K562 (cell line): ENCODE measurements at regions not wholly inside any gene's neighbourhood (a gene's known extent, or its start where the extent isn't known, plus 50 kb on each side); places are given as distances from the start of the nearest gene placed in this dataset.

Experiments used
- ATAC-seq: fragments of 200-7000 bp; cut with Tn5 transposase; 3 replicates; pipeline ENCODE4 v1.9.1; 2020; ENCODE audit warnings: moderate library complexity
- BruUV-seq: library from RNA; stranded (reverse); fragments of 400-500 nt; replicated peaks from 2 replicates; lab custom pipeline; 2021; lab: Mats Ljungman, UMichigan
- CTCF ChIA-PET: fragments of 300-600 bp; formaldehyde crosslinking; extraction: SDS; loops from one replicate; lab custom pipeline; 2021; ENCODE audit warnings: low intra/inter-chr PET ratio; lab: Yijun Ruan, JAX
- POLR2A ChIA-PET: fragments of 300-600, 350-650 bp; sonication (Branson Sonifier 250); formaldehyde crosslinking; extraction: SDS; loops from one replicate; lab custom pipeline; 2021; ENCODE audit warnings: antibody characterized with exemption, inconsistent platforms; lab: Yijun Ruan, JAX
- DNase-seq, 4 experiments: peaks; one replicate each; pipeline versions ENCODE4 v3.0.0 to v3.0.0-alpha.2; 2011 to 2018; ENCODE audit warnings: low spot score in 3 of 4, mixed read lengths in 3 of 4; ENCODE audit errors: extremely low read depth in 1 of 4
- FAIRE-seq: peaks from 2 replicates; lab custom pipeline; 2011; peaks lifted over from hg19 to GRCh38; lab: Jason Lieb, UNC
- H2AFZ ChIP-seq: 2 replicates; pipeline ENCODE4 v1.6.0; 2011; ENCODE audit warnings: low read depth, low read length, control low read depth, inconsistent platforms
- H3K27ac ChIP-seq: fragments of 200-600 bp; 3 replicates; pipeline ENCODE4 v1.8.0; 2011; ENCODE audit warnings: low read depth, mild to moderate bottlenecking, control low read depth, inconsistent platforms, low read length, moderate library complexity, mixed read lengths; ENCODE audit errors: extremely low read depth
- H3K27me3 ChIP-seq, 2 experiments: fragments of 300-600 bp in 1 of 2; 2 replicates in 1 of 2; 3 replicates in 1 of 2; pipeline versions ENCODE4 v1.6.0 to v1.8.0; 2011; ENCODE audit warnings: inconsistent platforms in 2 of 2, low read length in 2 of 2, mild to moderate bottlenecking in 1 of 2, mixed read lengths in 1 of 2, moderate library complexity in 1 of 2; ENCODE audit not compliant: control insufficient read depth in 2 of 2, insufficient read depth in 2 of 2
- H3K36me3 ChIP-seq: fragments of 300-600 bp; 3 replicates; pipeline ENCODE4 v1.8.0; 2011; ENCODE audit warnings: mild to moderate bottlenecking, low read length, inconsistent platforms; ENCODE audit not compliant: control insufficient read depth, insufficient read depth
- H3K4me1 ChIP-seq, 2 experiments: fragments of 200-600 bp in 1 of 2; replicated peaks in 1 of 2; 2 replicates in 1 of 2; 3 replicates in 1 of 2; pipeline versions ENCODE4 v1.5.1 to v1.8.0; 2011; ENCODE audit warnings: inconsistent platforms in 2 of 2, low read length in 2 of 2, mild to moderate bottlenecking in 1 of 2, mixed read lengths in 1 of 2, moderate library complexity in 1 of 2; ENCODE audit not compliant: control insufficient read depth in 2 of 2, insufficient read depth in 2 of 2
- H3K4me2 ChIP-seq: 2 replicates; pipeline ENCODE4 v1.6.1; 2011; ENCODE audit warnings: low read length, control low read depth, inconsistent platforms, mixed read lengths; ENCODE audit not compliant: insufficient read depth
- H3K4me3 ChIP-seq: fragments of 200-600 bp; sonication (generic), shearing (Covaris generic); 2 replicates; pipeline ENCODE4 v1.5.1; 2016; ENCODE audit warnings: control low read depth, inconsistent platforms
- H3K79me2 ChIP-seq: fragments of 200-600 bp; 3 replicates; pipeline ENCODE4 v1.8.0; 2011; ENCODE audit warnings: low read length, inconsistent platforms; ENCODE audit not compliant: control insufficient read depth, insufficient read depth
- H3K9ac ChIP-seq, 2 experiments: 2 replicates each; pipeline versions ENCODE4 v1.6.0 to v1.6.1; 2011; ENCODE audit warnings: low read depth in 2 of 2, low read length in 2 of 2, control low read depth in 1 of 2, inconsistent platforms in 1 of 2, mild to moderate bottlenecking in 1 of 2, mixed read lengths in 1 of 2; ENCODE audit not compliant: insufficient read depth in 1 of 2
- H3K9me1 ChIP-seq: one replicate; pipeline ENCODE4 v1.6.0; 2011; ENCODE audit warnings: inconsistent platforms, mild to moderate bottlenecking, low read length, moderate library complexity; ENCODE audit not compliant: control insufficient read depth, insufficient read depth
- H3K9me3 ChIP-seq: replicated peaks from 2 replicates; pipeline ENCODE4 v1.5.1; 2011; ENCODE audit warnings: low read depth, low read length, inconsistent platforms; ENCODE audit not compliant: control insufficient read depth, insufficient read depth
- H4K20me1 ChIP-seq: replicated peaks from 2 replicates; pipeline ENCODE4 v1.6.1; 2011; ENCODE audit warnings: low read length, inconsistent platforms, mixed read lengths; ENCODE audit not compliant: control insufficient read depth, insufficient read depth
- AFF1 ChIP-seq, 2 experiments: fragments of 450-650 bp; IDR thresholded peaks; 2 replicates each; pipeline ENCODE4 v1.6.1; 2018; ENCODE audit warnings: mild to moderate bottlenecking in 2 of 2, low read depth in 1 of 2; ENCODE audit not compliant: partially characterized antibody in 2 of 2
- DEAF1 ChIP-seq: fragments of 450-650 bp; formaldehyde crosslinking; IDR thresholded peaks from 2 replicates; pipeline ENCODE4 v1.4.0; 2020; ENCODE audit warnings: mild to moderate bottlenecking, moderate library complexity
- HDAC3 ChIP-seq: fragments of 450-650 bp; IDR thresholded peaks from 2 replicates; pipeline ENCODE4 v1.6.1; 2018; ENCODE audit warnings: borderline replicate concordance, mild to moderate bottlenecking, moderate library complexity; ENCODE audit not compliant: partially characterized antibody
- HMG20B ChIP-seq: fragments of 250-450 bp; sonication (Bioruptor Pico); IDR thresholded peaks from 2 replicates; pipeline ENCODE4 v1.5.0; 2021; ENCODE audit warnings: mild to moderate bottlenecking
- JUND ChIP-seq, 2 experiments: IDR thresholded peaks; 2 replicates in 1 of 2; 3 replicates in 1 of 2; pipeline ENCODE4 v1.6.1; 2011; ENCODE audit warnings: borderline replicate concordance in 2 of 2, low read depth in 2 of 2, low read length in 2 of 2, improper control_type of control experiment in 1 of 2, missing biosample characterization in 1 of 2, missing genetic modification characterization in 1 of 2, missing genetic modification reagents in 1 of 2
- RAD21 ChIP-seq, 2 experiments: fragments of 250-450 bp in 1 of 2; fragments of 450-650 bp in 1 of 2; sonication (Bioruptor Pico) in 1 of 2; formaldehyde crosslinking in 1 of 2; IDR thresholded peaks in 1 of 2; conservative IDR thresholded peaks in 1 of 2; 2 replicates each; pipeline versions ENCODE4 v1.4.0 to v1.8.0; 2020 to 2022; ENCODE audit warnings: mild to moderate bottlenecking in 2 of 2, moderate library complexity in 1 of 2
- SMAD3 ChIP-seq: fragments of 450-650 bp; formaldehyde crosslinking; conservative IDR thresholded peaks from 2 replicates; pipeline ENCODE4 v1.4.0; 2020; ENCODE audit warnings: mild to moderate bottlenecking
- TCF15 ChIP-seq: fragments of 250-450 bp; sonication (Bioruptor Pico); IDR thresholded peaks from 2 replicates; pipeline ENCODE4 v1.8.0; 2022; ENCODE audit warnings: moderate library complexity, mild to moderate bottlenecking, inconsistent platforms
- ZBTB17 ChIP-seq: fragments of 450-650 bp; formaldehyde crosslinking; IDR thresholded peaks from 2 replicates; pipeline ENCODE4 v1.4.0; 2020; ENCODE audit warnings: mild to moderate bottlenecking
- ZFX ChIP-seq: sonication (generic); formaldehyde crosslinking; IDR thresholded peaks from 2 replicates; pipeline ENCODE4 v1.8.0; 2022; ENCODE audit warnings: mild to moderate bottlenecking, missing genetic modification reagents, moderate library complexity
- ZNF197 ChIP-seq: fragments of 200-800 bp; sonication (Bioruptor generic); IDR thresholded peaks from 2 replicates; pipeline ENCODE4 v1.6.1; 2016; ENCODE audit warnings: low read depth, missing genetic modification characterization, missing compliant biosample characterization
- ZNF644 ChIP-seq: fragments of 200-800 bp; sonication (Bioruptor generic); IDR thresholded peaks from 2 replicates; pipeline ENCODE4 v1.6.1; 2016; ENCODE audit warnings: low read depth, missing genetic modification characterization, missing compliant biosample characterization
- in situ Hi-C: fragments of 300-500 bp; cut with MboI; formaldehyde crosslinking; loops from 4 replicates; pipeline ENCODE4 v1.15.0; 2018; ENCODE audit warnings: inconsistent platforms, mixed read lengths
- intact Hi-C: fragments of 100-400 bp; cut with micrococcal nuclease; formaldehyde crosslinking; loops from 2 replicates; pipeline ENCODE4 v1.14.2; 2022

- H3K4me2 ChIP-seq: no peak overlapping the region
- H3K4me1 ChIP-seq: no peaks in the 10 kb centered on the region
- intact Hi-C loops (no loop called here), in situ Hi-C loops (no loop called here)
- no peaks in the 10 kb centered on the region for H3K9me1 ChIP-seq
- no peak overlapping the region for H3K4me3 ChIP-seq
- H3K27me3 ChIP-seq: no peaks in the 10 kb centered on the region
- H3K79me2 ChIP-seq: no peaks in the 10 kb centered on the region
- no peak overlapping the region for H2AFZ ChIP-seq
- no peak for FAIRE-seq
- no peaks in the 10 kb centered on the region for H4K20me1 ChIP-seq
- TF ChIP-seq HDAC3 (no peak), RAD21 (CRISPR knock-in tag; conservative IDR thresholded peaks at IDR 0.05 in 1 of 2, IDR thresholded peaks at IDR 0.05 in 1 of 2) (no peak), ZBTB17 (CRISPR knock-in tag) (no peak), SMAD3 (no peak), TCF15 (CRISPR knock-in tag) (no peak), ZNF197 (CRISPR knock-in tag) (no peak), DEAF1 (no peak), JUND (IDR thresholded peaks at IDR 0.05; ENCODE audit: borderline replicate concordance, low read depth, low read length) (no peak), JUND (tag; IDR thresholded peaks at IDR 0.05; ENCODE audit: borderline replicate concordance, low read depth, low read length) (no peak), ZFX (CRISPR knock-in tag) (no peak), HMG20B (CRISPR knock-in tag) (no peak), ZNF644 (tag) (no peak), AFF1 (IDR thresholded peaks at IDR 0.05; ENCODE audit: low read depth in 1 of 2, partially characterized antibody in 2 of 2) (no peak)
- ChIA-PET CTCF (no interaction called here), POLR2A (no interaction called here)
- H3K27ac ChIP-seq: no peak overlapping the region
- no peaks in the 10 kb centered on the region for H3K36me3 ChIP-seq
- ATAC-seq: no peak
- H3K9me3 ChIP-seq: no peaks in the 10 kb centered on the region; the same call in 1 of the 2 replicates
- no peak for DNase-seq
- no peak overlapping the region for H3K9ac ChIP-seq
- BruUV-seq: no TSS peak
These were observed 793.6 kb upstream of the ACVR2A start for GRCh38 chr2:147051248-147051647.
